ENCODE measurements at regions not wholly inside any gene's neighbourhood (a gene's known extent, or its start where the extent isn't known, plus 50 kb on each side); places are given as distances from the start of the nearest gene placed in this dataset.

DNA sequence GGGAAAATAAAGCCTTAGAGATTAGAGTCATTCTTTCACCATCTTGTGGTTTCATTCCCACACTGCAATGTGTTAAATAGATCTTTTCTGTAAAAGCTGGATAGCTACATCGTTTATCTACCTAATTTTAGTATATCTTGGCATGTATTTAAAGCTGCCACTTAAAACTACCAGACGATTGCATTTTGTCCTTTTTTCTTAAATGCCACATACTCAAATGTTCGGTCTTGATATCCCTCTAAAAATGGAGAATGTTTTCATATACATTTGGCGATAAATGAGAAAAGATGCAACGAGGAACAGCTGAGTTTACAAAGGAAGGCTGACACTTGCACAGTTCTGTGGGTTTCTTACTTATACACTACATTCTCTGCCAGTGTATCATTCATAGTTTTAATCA lies 148.3 kb downstream of the CENPC start:
- TF ChIP-seq CTCF (IDR thresholded peaks at IDR 0.05; ENCODE audit: low read depth, low read length, poor library complexity, severe bottlenecking) (no peak), EZH2phosphoT487 (IDR thresholded peaks at IDR 0.05; ENCODE audit: borderline replicate concordance, low read length) (no peak)
